HG02763 (cell line): ENCODE measurements at regions not wholly inside any gene's neighbourhood (a gene's known extent, or its start where the extent isn't known, plus 50 kb on each side); places are given as distances from the start of the nearest gene placed in this dataset.

Experiments used
- ATAC-seq: cut with Tn5 transposase; IDR thresholded peaks from one replicate; pipeline ENCODE4 v1.9.1; 2021; ENCODE audit warnings: mild to moderate bottlenecking, moderate library complexity; ENCODE audit not compliant: unreplicated experiment

DNA sequence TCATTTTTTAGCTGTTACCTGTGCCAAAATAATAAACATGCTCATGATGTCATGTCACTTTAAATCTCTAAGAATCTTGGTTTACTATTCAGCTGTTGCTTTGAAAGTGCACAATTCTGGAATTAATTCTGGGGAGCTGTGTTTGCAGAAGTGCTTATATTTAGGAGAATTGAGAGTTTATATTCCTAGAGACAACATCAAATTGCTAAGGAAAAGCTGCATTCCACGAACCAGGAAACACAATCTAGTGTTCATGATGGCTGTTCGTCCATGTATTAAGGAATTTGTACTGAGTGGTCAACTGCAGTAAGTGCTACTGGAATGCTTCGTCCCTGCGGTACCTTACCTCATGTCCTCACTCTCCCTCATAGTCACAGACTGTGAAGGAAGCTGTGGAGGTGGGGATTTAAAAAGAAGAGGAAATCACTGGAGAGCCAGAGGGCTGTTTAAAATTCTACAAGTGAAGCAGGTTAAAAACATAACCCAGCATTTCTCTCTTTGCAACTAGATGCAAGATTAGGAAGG is 161.0 kb downstream of the TRMT11 start:
- ATAC-seq: no peak

- no peak for ATAC-seq
Observed at GRCh38 chr6:126148853-126149252, 162.5 kb downstream of the TRMT11 start.

- ATAC-seq: no peak
Observed at GRCh38 chr6:126152372-126152745, 166.0 kb downstream of the TRMT11 start.

DNA sequence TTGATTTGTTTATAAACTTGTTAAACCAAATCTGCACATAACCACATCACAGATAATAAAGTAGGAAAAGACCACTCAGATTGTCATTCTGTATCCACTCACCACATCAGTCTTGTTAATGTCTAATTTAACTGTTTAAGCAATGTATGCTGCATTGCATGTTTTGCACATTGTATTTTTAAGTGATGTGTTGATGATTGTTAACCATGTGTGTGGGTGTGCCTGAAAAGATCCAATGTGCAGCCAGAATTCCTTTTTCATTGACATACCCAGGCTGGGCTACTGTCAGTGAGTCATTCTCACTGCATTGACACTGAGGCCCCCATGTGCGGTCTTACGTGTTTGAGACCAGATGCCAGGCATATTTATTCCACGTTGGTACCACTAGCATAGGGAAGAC is 167.3 kb downstream of the TRMT11 start:
- ATAC-seq: no peak

DNA sequence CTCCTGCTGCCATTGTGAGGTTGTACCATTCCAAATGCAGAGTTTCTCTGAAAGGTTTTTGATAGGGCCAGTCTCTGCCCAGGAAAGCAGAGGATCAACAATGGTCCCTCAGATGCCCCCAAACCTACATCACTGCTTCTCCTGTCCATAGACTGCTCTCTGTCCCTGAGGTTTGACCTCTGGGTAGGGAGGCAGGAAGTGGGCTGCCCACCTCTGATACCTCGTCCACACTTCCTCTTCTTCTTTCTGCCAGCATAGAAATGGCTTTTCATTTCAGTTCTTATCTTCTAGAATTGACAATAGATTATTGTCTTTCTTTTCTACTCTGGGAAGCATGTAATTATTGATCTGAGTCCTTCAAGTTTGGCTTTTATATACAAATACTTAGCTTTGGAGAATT is 170.6 kb downstream of the TRMT11 start:
- peak; percentile 89 for ATAC-seq

DNA sequence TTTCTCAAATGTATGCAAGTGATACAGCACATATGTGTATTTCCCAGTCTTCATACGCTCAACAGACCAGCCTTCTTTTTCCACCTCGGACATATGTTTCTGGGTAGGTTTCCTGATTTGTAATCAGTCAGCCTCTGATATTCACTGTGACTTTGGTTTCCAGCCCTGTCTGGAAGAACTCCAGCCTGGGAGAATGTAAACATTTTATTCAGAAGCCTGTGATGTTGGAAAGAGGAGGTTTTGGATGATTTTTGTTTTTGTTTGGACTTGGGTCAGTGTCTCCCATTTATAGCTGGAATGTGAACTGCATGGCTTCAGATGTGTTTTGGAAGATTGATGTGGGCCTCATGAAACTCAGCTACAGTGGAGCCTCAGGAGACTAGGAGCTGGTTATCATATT is 172.2 kb upstream of the CENPW start:
- no peak for ATAC-seq

- no peak for ATAC-seq
Observed at GRCh38 chr6:126170433-126170832, 169.5 kb upstream of the CENPW start.

GRCh38 chr6:126170978-126171382 is 168.9 kb upstream of the CENPW start:
- peak; percentile 80 for ATAC-seq

- no peak for ATAC-seq
Observed at GRCh38 chr6:126172131-126172530, 167.8 kb upstream of the CENPW start.

DNA sequence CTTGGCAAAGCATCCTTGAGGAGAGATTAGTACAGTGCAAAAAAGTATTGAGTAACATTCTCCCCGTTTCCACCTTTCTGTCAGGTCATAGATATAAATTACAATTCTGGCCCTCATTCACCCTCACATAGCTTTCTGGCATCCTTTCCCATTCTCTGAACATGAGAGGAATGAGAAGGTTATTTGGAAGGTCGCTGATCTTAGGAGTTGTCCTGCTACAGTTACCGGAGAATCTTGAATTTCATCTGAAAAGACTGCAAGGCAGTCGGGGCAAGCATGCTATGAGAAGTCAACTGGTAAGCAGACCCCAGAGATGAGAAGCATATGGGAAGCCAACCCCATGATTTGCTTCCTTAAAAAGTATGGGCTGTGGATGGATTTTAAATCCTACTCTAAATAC is 166.7 kb upstream of the CENPW start:
- ATAC-seq: no peak

DNA sequence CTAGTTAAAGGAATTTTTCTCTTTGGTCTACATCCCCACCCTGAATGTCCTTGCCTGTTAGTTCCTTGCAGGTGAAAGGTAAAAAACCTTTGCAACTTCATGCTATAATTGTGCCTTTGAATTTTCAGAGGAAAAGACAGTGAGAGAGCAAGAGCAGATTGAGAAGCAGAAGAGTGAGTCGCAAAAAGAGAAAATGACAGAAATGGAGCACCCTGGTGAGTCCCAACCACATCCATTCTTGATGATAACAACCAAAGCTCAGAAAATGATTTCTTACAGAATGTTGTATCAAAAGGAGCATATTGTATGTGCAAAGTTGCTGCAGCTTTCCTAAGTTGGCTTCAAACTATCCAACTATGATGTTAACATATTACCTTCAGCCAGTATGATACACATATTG is 165.2 kb upstream of the CENPW start:
- ATAC-seq: no peak

DNA sequence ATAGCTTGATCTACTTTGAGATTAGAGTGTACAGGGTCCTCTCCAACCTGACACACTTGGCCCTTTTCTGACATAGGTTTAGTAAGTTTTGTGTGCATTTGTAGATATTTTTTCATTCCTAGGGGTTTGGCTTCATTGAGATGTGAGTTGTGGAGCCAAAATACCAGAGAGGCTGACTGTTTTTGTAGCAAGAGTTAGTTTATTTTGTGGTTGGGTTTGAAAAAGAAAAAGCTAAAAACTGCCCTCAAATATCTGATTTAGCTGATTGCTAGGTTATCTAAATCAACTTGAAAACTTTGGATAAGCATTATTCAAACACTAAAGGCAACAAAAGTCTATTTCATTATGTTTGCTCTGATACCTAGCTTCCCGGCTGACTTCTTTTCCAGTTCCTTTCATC is 164.7 kb upstream of the CENPW start:
- no peak for ATAC-seq

DNA sequence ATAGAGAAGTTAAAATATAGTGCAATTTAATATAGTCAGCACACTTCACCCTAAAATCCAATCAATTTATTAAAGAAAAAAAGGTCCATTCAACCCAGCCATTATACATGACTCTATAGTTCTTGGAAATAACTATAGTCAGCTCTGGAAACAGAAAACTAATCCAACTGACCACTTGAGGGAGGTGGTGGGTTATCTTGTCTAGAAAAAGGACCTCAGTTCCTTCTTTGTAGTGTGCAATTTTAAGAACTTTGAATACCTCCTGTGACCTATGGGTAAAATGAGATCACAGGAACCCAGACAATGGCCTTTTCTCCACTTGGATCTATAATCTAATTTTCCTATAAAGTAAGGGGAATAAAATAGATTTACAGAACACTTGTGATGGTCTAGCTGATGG is 163.6 kb upstream of the CENPW start:
- ATAC-seq: no peak

GRCh38 chr6:126180585-126180984 is 159.3 kb upstream of the CENPW start:
- peak; percentile 54 for ATAC-seq

GRCh38 chr6:126181173-126181741 is 158.7 kb upstream of the CENPW start:
- ATAC-seq: no peak

GRCh38 chr6:126181890-126182289 is 158.0 kb upstream of the CENPW start:
- ATAC-seq: no peak

- ATAC-seq: no peak
Observed at GRCh38 chr6:126182650-126183311, 157.1 kb upstream of the CENPW start.

GRCh38 chr6:126185774-126186173 is 154.1 kb upstream of the CENPW start:
- ATAC-seq: no peak

GRCh38 chr6:126188279-126188909 is 151.5 kb upstream of the CENPW start:
- no peak for ATAC-seq

DNA sequence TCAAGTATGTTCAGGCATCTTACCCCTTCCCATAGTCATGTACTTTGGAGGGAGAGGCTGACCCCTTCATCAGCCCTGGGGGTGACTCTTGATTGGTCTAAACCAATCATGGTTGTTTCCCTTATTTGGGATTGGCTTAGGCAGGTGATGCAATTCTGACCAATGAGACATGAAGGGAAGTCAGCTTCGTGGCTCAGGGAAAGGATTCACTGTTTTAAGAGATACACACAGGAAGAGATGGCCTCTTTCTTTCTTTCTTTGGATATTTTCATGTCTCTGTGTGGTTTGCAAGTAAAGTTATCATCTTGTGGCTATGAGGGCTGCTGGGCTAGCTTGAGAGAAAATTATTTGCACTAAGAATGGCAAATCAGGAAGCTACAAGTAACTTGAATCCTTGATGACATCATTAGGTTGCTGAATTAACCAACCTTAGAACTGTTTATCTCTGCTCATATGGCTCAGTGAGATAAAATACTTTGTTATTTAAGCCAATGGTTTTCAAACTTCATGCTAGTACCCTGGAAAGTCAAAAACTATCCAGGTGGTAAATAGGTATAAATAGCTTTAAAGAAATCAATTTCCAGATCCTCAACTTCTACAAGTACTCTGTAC is 144.2 kb upstream of the CENPW start:
- no peak for ATAC-seq

DNA sequence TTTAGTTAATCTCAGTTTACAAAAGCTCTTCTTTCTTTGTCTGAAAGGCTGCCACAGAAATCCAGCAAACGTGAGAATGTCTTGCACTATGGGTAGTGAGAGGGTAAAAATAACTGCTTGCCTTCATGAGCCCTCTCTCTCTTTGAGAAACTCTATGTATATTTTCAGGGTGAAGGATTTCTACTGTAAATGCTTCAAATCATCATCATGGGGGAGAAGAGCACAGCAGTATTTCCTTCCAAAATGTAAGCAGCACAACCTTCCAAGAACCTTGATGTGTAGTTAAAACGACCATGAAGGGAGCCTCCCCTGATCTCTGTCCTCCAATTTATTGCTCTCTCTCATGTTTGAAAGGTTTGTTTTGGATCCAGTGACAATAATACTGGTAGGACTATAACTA is 141.3 kb upstream of the CENPW start:
- ATAC-seq: no peak

- no peak for ATAC-seq
Observed at GRCh38 chr6:126199466-126199865, 140.4 kb upstream of the CENPW start.
